ENCODE measurements at regions not wholly inside any gene's neighbourhood (a gene's known extent, or its start where the extent isn't known, plus 50 kb on each side); places are given as distances from the start of the nearest gene placed in this dataset.

DNA sequence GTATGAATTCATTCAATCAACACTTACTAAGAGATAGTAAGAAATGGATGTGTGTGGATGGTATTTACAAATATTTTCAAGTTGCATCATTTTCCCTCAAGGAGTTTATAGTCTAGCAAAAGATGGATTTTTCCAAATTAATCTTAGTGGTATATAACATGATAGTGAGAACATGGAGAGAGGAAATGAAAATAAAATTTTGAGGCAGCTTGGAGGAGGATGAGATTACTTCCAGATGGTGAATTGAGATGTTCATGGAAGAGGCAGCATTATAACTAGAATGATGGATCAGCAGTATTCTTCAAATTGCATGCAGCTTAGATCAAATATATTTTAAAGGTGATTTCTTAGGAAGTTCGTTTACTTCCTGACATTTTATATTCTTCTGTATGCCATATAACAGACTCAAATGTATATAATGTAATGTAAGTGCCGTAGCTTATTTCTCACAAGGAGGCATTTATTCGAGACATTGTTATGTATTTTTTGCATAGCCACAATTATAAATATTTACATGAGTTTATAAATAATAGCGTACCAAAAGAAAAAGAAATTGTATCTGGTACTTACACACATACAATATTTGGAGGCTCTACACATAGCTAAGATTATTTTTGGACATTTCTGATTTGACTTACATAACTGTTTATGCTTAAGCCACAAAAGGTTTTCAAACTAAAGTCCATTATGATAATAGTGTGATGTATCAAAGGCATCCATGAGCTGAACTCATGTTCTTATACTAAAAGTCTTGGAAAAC, 439.4 kb downstream of the SPRY1 start:
- H3K4me3 ChIP-seq, result no peak overlapping the region
- DNase-seq (ENCODE audit: low spot score), result no peak
- TF ChIP-seq, protein P1, sequence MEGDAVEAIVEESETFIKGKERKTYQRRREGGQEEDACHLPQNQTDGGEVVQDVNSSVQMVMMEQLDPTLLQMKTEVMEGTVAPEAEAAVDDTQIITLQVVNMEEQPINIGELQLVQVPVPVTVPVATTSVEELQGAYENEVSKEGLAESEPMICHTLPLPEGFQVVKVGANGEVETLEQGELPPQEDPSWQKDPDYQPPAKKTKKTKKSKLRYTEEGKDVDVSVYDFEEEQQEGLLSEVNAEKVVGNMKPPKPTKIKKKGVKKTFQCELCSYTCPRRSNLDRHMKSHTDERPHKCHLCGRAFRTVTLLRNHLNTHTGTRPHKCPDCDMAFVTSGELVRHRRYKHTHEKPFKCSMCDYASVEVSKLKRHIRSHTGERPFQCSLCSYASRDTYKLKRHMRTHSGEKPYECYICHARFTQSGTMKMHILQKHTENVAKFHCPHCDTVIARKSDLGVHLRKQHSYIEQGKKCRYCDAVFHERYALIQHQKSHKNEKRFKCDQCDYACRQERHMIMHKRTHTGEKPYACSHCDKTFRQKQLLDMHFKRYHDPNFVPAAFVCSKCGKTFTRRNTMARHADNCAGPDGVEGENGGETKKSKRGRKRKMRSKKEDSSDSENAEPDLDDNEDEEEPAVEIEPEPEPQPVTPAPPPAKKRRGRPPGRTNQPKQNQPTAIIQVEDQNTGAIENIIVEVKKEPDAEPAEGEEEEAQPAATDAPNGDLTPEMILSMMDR (IDR thresholded peaks at IDR 0.05), result no peak
- no peak overlapping the region for H3K27ac ChIP-seq

GRCh38 chr4:123836851-123837595, 440.4 kb downstream of the SPRY1 start:
- no peak overlapping the region for H3K27ac ChIP-seq
- no peak for DNase-seq (ENCODE audit: low spot score)
- no peak overlapping the region for H3K4me3 ChIP-seq
- TF ChIP-seq, protein P1 (IDR thresholded peaks at IDR 0.05), result no peak

- no peak overlapping the region for H3K27ac ChIP-seq
- no peak for DNase-seq (ENCODE audit: low spot score)
Observed at GRCh38 chr4:123838474-123838873, 441.9 kb downstream of the SPRY1 start.

DNA sequence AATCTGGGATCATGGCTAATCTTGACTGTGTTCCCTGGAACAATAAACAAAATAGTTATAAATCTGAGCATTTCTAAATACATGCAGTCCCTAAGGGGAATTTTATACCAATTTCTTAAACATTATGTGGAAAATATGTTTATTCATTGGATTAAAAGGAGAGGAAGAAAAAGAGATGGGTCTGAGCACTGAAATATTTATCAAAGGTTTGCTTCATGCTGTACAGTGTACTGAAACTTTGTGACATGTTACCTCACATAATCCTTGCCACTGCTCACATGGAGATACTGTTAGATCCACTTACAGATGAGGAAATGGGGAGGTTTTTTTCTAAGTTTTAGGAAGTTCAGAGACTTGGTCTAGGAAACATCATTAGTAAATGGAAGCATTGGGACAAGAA, 443.6 kb downstream of the SPRY1 start:
- no peak for DNase-seq (ENCODE audit: low spot score)
- TF ChIP-seq, protein P1 (IDR thresholded peaks at IDR 0.05), result no peak
- H3K27ac ChIP-seq, result no peak overlapping the region

More at GRCh38 chr4:123838474-123838873, 441.9 kb downstream of the SPRY1 start:
- H3K4me3 ChIP-seq, result no peak overlapping the region
- TF ChIP-seq, protein P1 (IDR thresholded peaks at IDR 0.05), result no peak

DNA sequence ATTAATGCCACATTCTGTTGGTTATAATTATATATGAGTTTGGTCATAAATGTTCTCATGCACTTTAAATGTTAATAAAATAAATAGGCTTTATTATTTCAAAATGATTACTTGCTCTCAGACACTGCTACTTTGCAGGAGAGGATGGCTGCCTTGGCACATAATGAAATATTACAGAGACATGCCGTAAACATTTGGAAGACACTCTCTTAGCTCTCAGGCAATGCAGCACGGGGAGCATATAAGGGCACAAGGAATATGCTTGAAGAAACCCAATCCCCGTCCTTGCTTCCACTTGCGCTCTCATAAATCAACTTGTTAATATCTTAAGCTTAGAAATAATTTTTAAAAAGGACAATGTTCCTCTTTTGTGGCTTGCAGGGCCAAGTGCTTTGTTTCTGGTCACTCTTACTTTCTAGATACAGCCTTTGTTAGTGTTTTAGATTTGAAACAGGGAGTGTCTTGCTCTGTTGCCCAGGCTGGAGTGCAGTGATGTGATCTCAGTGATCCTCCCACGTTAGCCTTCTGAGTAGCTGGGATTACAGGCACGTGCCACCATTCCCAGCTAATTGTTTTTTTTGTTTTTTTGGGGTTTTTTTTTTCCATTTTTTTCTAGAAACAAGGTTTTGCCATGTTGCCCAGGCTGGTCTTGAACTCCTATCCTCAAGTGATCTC, 445.0 kb downstream of the SPRY1 start:
- H3K4me3 ChIP-seq, result no peak overlapping the region
- DNase-seq (ENCODE audit: low spot score), result no peak
- TF ChIP-seq, protein P1 (IDR thresholded peaks at IDR 0.05), result no peak
- H3K27ac ChIP-seq, result no peak overlapping the region

More for the DNA sequence above, 443.6 kb downstream of the SPRY1 start:
- H3K4me3 ChIP-seq, result no peak overlapping the region

GRCh38 chr4:123843137-123843536, 446.5 kb downstream of the SPRY1 start:
- no peak overlapping the region for H3K27ac ChIP-seq
- DNase-seq (ENCODE audit: low spot score), result no peak
- TF ChIP-seq, protein P1 (IDR thresholded peaks at IDR 0.05), result no peak
- no peak overlapping the region for H3K4me3 ChIP-seq

All from coronary artery (tissue), 2 donors.